ENCODE measurements at regions not wholly inside any gene's neighbourhood (a gene's known extent, or its start where the extent isn't known, plus 50 kb on each side); places are given as distances from the start of the nearest gene placed in this dataset.

DNA sequence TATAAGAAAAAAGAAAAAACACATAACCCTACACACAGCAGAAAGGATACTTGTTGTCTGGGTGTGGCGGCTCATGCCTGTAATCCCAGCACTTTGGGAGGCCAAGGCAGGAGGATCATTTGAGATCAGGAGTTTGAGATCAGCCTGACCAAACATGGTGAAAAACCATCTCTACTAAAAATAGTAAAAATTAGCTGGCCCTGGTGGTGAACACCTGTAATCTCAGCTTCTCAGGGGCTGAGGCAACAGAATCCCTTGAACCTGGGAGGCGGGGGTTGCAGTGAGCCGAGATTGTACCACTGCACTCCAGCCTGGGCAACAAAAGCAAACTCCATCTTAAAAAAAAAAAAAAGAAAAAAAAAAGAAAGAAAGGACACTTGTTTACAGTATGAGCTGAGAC, 147.6 kb upstream of the PITX1 start:
- Histone ChIP-seq H3K9me1 (ENCODE audit: control insufficient read depth, extremely low read depth, insufficient read depth, low read length) (no peaks in the 10 kb centered on the region), H3K9me3 (ENCODE audit: control insufficient read depth, low read depth, low read length) (no peaks in the 10 kb centered on the region), H3K9ac (ENCODE audit: control insufficient read depth, extremely low read depth, insufficient read depth, low read length) (no peak overlapping the region), H3K4me1 (ENCODE audit: control insufficient read depth, extremely low read depth, insufficient read depth, low read length) (no peaks in the 10 kb centered on the region), H3K79me2 (ENCODE audit: control insufficient read depth, insufficient read depth, low read length) (no peaks in the 10 kb centered on the region), H4K20me1 (ENCODE audit: control insufficient read depth, extremely low read depth, insufficient read depth, low read length) (no peaks in the 10 kb centered on the region), H3K27me3 (ENCODE audit: control insufficient read depth, extremely low read depth, insufficient read depth, low read length) (peaks cover 15% of the 10 kb centered on the region), H2AFZ (ENCODE audit: control insufficient read depth, low read length) (no peak overlapping the region), H3K36me3 (ENCODE audit: control insufficient read depth in 2 of 2, extremely low read depth in 1 of 2, insufficient read depth in 2 of 2, low read length in 2 of 2) (no peaks in the 10 kb centered on the region), H3K27ac (ENCODE audit: control insufficient read depth, insufficient read depth, low read length) (no peak overlapping the region), H3K4me3 (ENCODE audit: control insufficient read depth in 2 of 3, extremely low read depth in 1 of 3, insufficient read depth in 2 of 3, low read depth in 1 of 3, low read length in 3 of 3) (no peak overlapping the region), H3K4me2 (ENCODE audit: control insufficient read depth, extremely low read depth, insufficient read depth, low read depth, low read length) (no peak overlapping the region)
- FAIRE-seq, result no peak
- DNase-seq (ENCODE audit: low read depth, low spot score), result no peak
- dilution Hi-C loops (cut with MboI; ENCODE audit: extremely low pct_ligation_motif_present, low sequenced_read_pairs), result no loop called here
- TF ChIP-seq, protein P1, sequence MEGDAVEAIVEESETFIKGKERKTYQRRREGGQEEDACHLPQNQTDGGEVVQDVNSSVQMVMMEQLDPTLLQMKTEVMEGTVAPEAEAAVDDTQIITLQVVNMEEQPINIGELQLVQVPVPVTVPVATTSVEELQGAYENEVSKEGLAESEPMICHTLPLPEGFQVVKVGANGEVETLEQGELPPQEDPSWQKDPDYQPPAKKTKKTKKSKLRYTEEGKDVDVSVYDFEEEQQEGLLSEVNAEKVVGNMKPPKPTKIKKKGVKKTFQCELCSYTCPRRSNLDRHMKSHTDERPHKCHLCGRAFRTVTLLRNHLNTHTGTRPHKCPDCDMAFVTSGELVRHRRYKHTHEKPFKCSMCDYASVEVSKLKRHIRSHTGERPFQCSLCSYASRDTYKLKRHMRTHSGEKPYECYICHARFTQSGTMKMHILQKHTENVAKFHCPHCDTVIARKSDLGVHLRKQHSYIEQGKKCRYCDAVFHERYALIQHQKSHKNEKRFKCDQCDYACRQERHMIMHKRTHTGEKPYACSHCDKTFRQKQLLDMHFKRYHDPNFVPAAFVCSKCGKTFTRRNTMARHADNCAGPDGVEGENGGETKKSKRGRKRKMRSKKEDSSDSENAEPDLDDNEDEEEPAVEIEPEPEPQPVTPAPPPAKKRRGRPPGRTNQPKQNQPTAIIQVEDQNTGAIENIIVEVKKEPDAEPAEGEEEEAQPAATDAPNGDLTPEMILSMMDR (optimal IDR thresholded peaks at IDR 0.05 in 1 of 3, IDR thresholded peaks at IDR 0.05 in 1 of 3, conservative IDR thresholded peaks at IDR 0.05 in 1 of 3; ENCODE audit: extremely low read depth in 1 of 3, insufficient read depth in 2 of 3, low read length in 3 of 3), result peak in 1 of 3 experiments; percentile 6
- TF ChIP-seq EZH2 (IDR thresholded peaks at IDR 0.05; ENCODE audit: low read length), result no peak

DNA sequence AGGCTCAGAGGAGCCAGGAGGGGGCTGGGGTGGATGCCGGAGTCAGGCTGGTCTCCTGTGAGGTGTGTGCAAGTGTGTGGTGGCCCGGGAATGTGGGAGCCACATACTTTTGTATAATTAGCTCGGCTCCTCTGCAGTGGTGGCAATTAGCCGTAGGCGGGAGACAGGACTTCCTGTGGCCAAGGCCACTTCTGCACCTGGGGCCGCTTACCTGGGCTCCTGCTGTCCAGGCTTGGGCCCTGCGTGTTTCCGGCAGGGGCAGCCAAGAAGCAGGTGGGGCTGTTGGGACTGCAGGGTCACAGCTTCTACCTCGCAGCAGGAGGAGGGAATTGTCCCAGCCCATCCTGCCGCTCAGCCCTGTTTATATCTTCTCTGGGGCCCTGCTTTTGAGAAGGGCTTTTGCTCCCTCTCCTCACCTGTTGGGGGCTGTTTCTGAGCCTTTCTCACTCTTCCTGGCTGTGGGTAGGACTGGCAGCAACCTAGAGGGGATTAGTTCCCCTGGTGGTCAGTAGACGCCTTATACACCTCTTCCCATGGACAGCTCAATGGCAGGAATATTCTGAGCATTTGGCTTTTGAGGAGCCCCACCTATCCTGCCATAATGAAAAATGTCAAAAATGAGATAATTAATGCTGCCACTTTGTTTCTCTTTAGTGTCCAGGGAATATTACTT, 145.4 kb upstream of the PITX1 start:
- DNase-seq (ENCODE audit: low read depth, low spot score) (no peak), FAIRE-seq (no peak)
- H3K4me3 ChIP-seq (ENCODE audit: control insufficient read depth in 2 of 3, extremely low read depth in 1 of 3, insufficient read depth in 2 of 3, low read depth in 1 of 3, low read length in 3 of 3), result no peak overlapping the region
- H3K4me2 ChIP-seq (ENCODE audit: control insufficient read depth, extremely low read depth, insufficient read depth, low read depth, low read length), result no peak overlapping the region
- dilution Hi-C loops (cut with MboI; ENCODE audit: extremely low pct_ligation_motif_present, low sequenced_read_pairs), result no loop called here
- TF ChIP-seq EZH2 (IDR thresholded peaks at IDR 0.05; ENCODE audit: low read length), result no peak
- TF ChIP-seq, protein P1 (optimal IDR thresholded peaks at IDR 0.05 in 1 of 3, IDR thresholded peaks at IDR 0.05 in 1 of 3, conservative IDR thresholded peaks at IDR 0.05 in 1 of 3; ENCODE audit: extremely low read depth in 1 of 3, insufficient read depth in 2 of 3, low read length in 3 of 3), result no peak
- no peaks in the 10 kb centered on the region for H4K20me1 ChIP-seq (ENCODE audit: control insufficient read depth, extremely low read depth, insufficient read depth, low read length)
- peaks cover 15% of the 10 kb centered on the region for H3K27me3 ChIP-seq (ENCODE audit: control insufficient read depth, extremely low read depth, insufficient read depth, low read length)
- no peaks in the 10 kb centered on the region for H3K4me1 ChIP-seq (ENCODE audit: control insufficient read depth, extremely low read depth, insufficient read depth, low read length)
- H3K9me1 ChIP-seq (ENCODE audit: control insufficient read depth, extremely low read depth, insufficient read depth, low read length), result no peaks in the 10 kb centered on the region
- no peaks in the 10 kb centered on the region for H3K9me3 ChIP-seq (ENCODE audit: control insufficient read depth, low read depth, low read length)
- H3K27ac ChIP-seq (ENCODE audit: control insufficient read depth, insufficient read depth, low read length), result no peak overlapping the region
- H3K79me2 ChIP-seq (ENCODE audit: control insufficient read depth, insufficient read depth, low read length), result no peaks in the 10 kb centered on the region
- no peaks in the 10 kb centered on the region for H3K36me3 ChIP-seq (ENCODE audit: control insufficient read depth in 2 of 2, extremely low read depth in 1 of 2, insufficient read depth in 2 of 2, low read length in 2 of 2)
- no peak overlapping the region for H2AFZ ChIP-seq (ENCODE audit: control insufficient read depth, low read length)
- H3K9ac ChIP-seq (ENCODE audit: control insufficient read depth, extremely low read depth, insufficient read depth, low read length), result no peak overlapping the region
